Erythroblast (primary cell): ENCODE measurements at regions not wholly inside any gene's neighbourhood (a gene's known extent, or its start where the extent isn't known, plus 50 kb on each side); places are given as distances from the start of the nearest gene placed in this dataset.

Source experiments
- GATA1 ChIP-seq: IDR thresholded peaks from 2 replicates; pipeline ENCODE4 v1.6.1; 2011; ENCODE audit warnings: low read depth, mild to moderate bottlenecking, control low read depth, low read length, moderate library complexity
- POLR2A ChIP-seq: IDR thresholded peaks from 2 replicates; pipeline ENCODE4 v1.6.1; 2011; ENCODE audit warnings: mild to moderate bottlenecking, low read length

GRCh38 chr6:92259171-92259570, 1160.2 kb downstream of the EPHA7 start:
- TF ChIP-seq POLR2A = no peak
- TF ChIP-seq GATA1 = no peak
